Heart left ventricle (tissue), 13 donors: ENCODE measurements at regions not wholly inside any gene's neighbourhood (a gene's known extent, or its start where the extent isn't known, plus 50 kb on each side); places are given as distances from the start of the nearest gene placed in this dataset.

Experiments
- CTCF ChIP-seq, 12 donors: fragments of 200-600 bp; sonication (generic) in 4 of 12; IDR thresholded peaks; one replicate each; pipeline versions ENCODE4 v1.5.0 to v1.8.0; 2018 to 2022; ENCODE audit warnings: antibody characterized with exemption in 12 of 12, mild to moderate bottlenecking in 5 of 12
- POLR2A ChIP-seq, 2 donors: fragments of 450-650 bp; IDR thresholded peaks; one replicate each; pipeline ENCODE4 v1.6.1; 2017; ENCODE audit warnings: antibody characterized with exemption in 2 of 2, mild to moderate bottlenecking in 2 of 2, moderate library complexity in 2 of 2
- donor health status: ischemic (EF 13 %, LVEDD 7.1; RV severe dilation, severe dysfunction).
- donor health status: DM: no; HTN: yes; CAD: no.
- donor health status: DM: no; HTN: no; CAD: no.
- donor health status: ischemic (EF 25% LVEDD 6.9; RV normal size, moderate dysfunction).
- donor health status: ischemic (EF 25% LVEDD 5.7; RV mildly dilated, moderate dysfunction).
- donor health status: ischemic (EF 35%, LVEDD 5.7; RV mildly dilated, moderate dysfunction).
- donor health status: nonischemic (EF 11% LVEDD 7.7; RV severe dilation, severe dysfunction).
- donor health status: DM: yes; HTN: yes; CAD: no.
- donor health status: PGD.
- donor health status: ischemic (EF 29% LVEDD 5.4; RV normal size, mild dysfunction).
- donor health status: nonischemic (EF 23%, LVEDD 6.1; RV moderate dilation, normal function).

- no peak for TF ChIP-seq CTCF (IDR thresholded peaks at IDR 0.05)
- no peak for TF ChIP-seq POLR2A (IDR thresholded peaks at IDR 0.05)
Measured at GRCh38 chr18:71371951-71372605, 1083.2 kb downstream of the SOCS6 start.
